Activated CD4-positive, alpha-beta memory T cell treated with anti-CD3 and anti-CD28 coated beads, Interleukin-2, amount 10 ng/mL, durations not matched to agents 7 days and 5 days (primary cell): ENCODE measurements at regions not wholly inside any gene's neighbourhood (a gene's known extent, or its start where the extent isn't known, plus 50 kb on each side); places are given as distances from the start of the nearest gene placed in this dataset.

Experiments
- CTCF ChIA-PET: fragments of 350-600 bp; sonication (Branson Sonifier 250); formaldehyde crosslinking; loops from one replicate; lab custom pipeline; 2021; ENCODE audit warnings: antibody characterized with exemption, inconsistent platforms; lab: Charles Lee
- POLR2A ChIA-PET: fragments of 350-600 bp; sonication (Branson Sonifier 250); formaldehyde crosslinking; loops from one replicate; lab custom pipeline; 2021; ENCODE audit warnings: antibody characterized with exemption; lab: Charles Lee
- DNase-seq: peaks from one replicate; pipeline ENCODE4 v3.0.0-alpha.2; 2020
- H3K27ac Mint-ChIP-seq: one replicate; pipeline ENCODE4 v1.8.0; 2021; ENCODE audit warnings: mild to moderate bottlenecking, mixed read lengths
- H3K27me3 Mint-ChIP-seq: one replicate; pipeline ENCODE4 v1.8.0; 2021; ENCODE audit warnings: mixed read lengths
- H3K36me3 Mint-ChIP-seq: one replicate; pipeline ENCODE4 v1.8.0; 2021; ENCODE audit warnings: low read depth, mixed read lengths
- H3K4me1 Mint-ChIP-seq: one replicate; pipeline ENCODE4 v1.8.0; 2021; ENCODE audit warnings: mixed read lengths
- H3K4me3 Mint-ChIP-seq: one replicate; pipeline ENCODE4 v1.8.0; 2021; ENCODE audit warnings: mild to moderate bottlenecking, mixed read lengths
- H3K9me3 Mint-ChIP-seq: one replicate; pipeline ENCODE4 v1.8.0; 2021; ENCODE audit warnings: mixed read lengths

DNA sequence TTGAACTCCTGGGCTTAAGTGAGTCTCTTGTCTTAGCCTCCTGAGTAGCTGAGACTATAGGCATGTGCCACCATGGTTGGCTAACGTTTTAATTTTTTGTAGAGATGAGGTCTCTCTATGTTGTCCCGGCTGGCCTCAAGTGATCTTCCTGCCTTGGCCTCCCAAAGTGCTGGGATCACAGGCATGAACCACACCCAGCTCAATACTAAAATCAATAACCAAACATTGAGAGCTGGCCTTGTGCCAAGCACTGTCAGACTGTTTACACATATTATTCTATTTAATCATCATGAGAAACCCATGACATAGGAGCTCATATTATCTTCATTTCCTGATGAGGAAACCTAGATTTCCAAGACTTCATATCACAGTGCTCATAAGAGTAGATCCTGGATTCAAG is 251.2 kb downstream of the BAMBI start:
- H3K4me1 Mint-ChIP-seq: no peaks in the 10 kb centered on the region
- ChIA-PET CTCF (no interaction called here), POLR2A (no interaction called here)
- H3K4me3 Mint-ChIP-seq: no peak overlapping the region
- H3K27ac Mint-ChIP-seq: no peak overlapping the region
- H3K27me3 Mint-ChIP-seq: no peaks in the 10 kb centered on the region
- H3K9me3 Mint-ChIP-seq: no peaks in the 10 kb centered on the region
- no peaks in the 10 kb centered on the region for H3K36me3 Mint-ChIP-seq
- DNase-seq: no peak

DNA sequence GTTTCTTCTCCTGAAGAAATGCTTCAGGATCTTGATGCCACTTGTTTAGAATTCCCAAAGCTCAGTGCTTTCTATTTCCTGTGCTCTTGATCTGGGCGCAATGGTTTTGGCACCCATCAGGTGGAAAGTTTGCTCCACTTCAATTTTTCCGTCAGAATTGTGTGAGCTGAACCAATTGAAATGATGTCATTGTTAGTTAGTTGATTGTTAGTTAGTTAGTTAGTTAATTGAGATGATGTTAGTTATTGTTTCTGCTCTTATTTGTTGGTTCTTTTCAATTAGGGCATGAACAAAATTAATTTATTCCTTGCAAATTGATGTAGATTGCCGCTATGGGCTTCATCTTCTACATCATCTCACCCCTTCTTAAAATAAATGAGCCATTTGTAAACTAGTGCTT is 252.6 kb downstream of the BAMBI start:
- H3K4me3 Mint-ChIP-seq: no peak overlapping the region

DNA sequence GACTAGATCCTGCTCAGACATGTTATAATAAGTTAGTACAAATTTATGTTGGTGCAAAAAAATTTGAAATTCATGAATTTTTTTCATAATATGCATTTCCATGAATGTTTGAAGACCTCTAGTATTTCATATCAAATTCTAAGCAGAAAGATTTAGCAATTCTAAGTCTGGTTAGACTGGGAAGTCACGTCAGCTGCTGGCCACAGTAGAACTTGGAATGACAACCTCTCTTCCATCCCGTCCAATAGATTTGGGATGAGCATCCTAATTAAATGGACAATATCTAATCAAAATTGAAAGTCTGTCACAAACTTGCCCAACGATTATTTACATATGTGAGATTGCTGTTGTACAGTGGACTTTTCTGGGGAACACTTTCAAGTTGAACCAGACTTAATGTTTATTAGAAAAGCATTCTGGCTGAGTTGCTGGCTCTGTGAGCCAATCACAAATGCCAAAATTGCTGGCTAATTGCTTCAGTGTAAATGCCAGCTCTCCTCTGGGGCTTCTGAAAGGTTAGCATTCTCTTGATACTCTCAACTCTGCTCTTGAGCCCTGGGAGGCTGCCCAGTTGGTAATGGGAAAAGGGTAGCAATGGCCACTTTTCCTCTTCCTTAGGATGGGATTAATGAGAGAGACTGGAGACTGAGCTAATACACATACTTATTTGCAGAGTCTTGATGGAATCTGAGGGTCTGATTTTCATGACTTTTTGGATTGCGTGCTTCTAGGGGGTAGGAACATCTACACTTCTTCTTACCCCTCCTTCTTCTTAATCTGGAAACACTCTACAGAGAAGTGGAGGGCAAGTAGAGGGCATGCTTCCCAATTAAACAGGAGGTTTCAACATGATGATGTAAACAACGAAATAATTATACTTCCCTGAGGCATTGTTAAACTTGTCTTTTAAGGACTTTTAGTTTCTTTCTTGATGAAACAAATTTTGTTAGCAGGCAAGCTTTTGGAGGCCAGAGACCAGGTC is 253.5 kb downstream of the BAMBI start:
- Mint-ChIP-seq H3K9me3 (no peaks in the 10 kb centered on the region), H3K4me3 (no peak overlapping the region), H3K27me3 (no peaks in the 10 kb centered on the region), H3K36me3 (no peaks in the 10 kb centered on the region), H3K4me1 (no peaks in the 10 kb centered on the region), H3K27ac (no peak overlapping the region)
- POLR2A ChIA-PET: no interaction called here
- CTCF ChIA-PET: no interaction called here
- DNase-seq: no peak

More for the DNA sequence above, 252.6 kb downstream of the BAMBI start:
- POLR2A ChIA-PET: no interaction called here
- Mint-ChIP-seq H3K36me3 (no peaks in the 10 kb centered on the region), H3K4me1 (no peaks in the 10 kb centered on the region), H3K27ac (no peak overlapping the region), H3K9me3 (no peaks in the 10 kb centered on the region), H3K27me3 (no peaks in the 10 kb centered on the region)
- no peak for DNase-seq
- CTCF ChIA-PET: no interaction called here

DNA sequence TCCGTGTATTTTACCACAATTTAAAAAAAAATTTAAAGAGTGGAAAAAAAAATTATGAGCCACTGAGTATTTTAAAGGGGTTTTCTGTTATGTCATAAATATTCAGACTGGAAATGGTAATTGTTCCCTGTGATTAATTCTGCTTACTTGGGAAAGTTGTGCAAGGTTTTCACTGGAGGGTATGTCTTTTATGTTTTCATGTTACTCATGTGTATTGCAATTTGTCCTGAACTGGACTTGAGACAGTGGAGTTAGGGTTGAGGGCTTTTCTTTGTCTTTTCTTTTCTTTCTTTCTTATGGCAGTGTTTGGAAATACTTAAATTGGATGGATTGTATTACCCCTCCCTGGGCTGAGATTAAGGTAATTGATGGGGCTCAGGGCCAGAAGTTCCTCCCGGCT is 257.7 kb downstream of the BAMBI start:
- Mint-ChIP-seq H3K27me3 (no peaks in the 10 kb centered on the region), H3K4me3 (no peak overlapping the region), H3K36me3 (no peaks in the 10 kb centered on the region), H3K9me3 (no peaks in the 10 kb centered on the region), H3K4me1 (no peaks in the 10 kb centered on the region), H3K27ac (no peak overlapping the region)
- ChIA-PET CTCF (no interaction called here), POLR2A (no interaction called here)
- no peak for DNase-seq

DNA sequence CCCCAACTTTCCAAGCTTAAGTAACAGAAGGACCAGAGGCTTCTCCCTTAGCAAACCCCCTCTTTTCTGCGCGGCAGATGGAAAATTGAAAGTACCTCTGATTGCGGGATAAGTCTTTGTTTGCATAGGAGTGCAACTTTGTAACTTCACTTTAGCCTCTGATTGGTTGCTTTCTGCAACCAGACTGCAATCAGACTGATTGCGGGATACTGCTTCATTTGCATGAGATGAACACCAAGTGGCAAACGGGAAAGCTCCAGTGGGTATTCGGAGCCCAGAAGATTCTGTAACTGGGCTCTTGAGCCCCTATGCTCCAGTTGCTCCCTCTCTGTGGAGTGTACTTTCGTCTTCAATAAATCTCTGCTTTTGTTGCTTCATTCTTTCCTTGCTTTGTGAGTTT is 260.6 kb downstream of the BAMBI start:
- Mint-ChIP-seq H3K36me3 (no peaks in the 10 kb centered on the region), H3K27ac (no peak overlapping the region), H3K4me3 (no peak overlapping the region), H3K27me3 (no peaks in the 10 kb centered on the region), H3K9me3 (no peaks in the 10 kb centered on the region), H3K4me1 (no peaks in the 10 kb centered on the region)
- ChIA-PET POLR2A (no interaction called here), CTCF (no interaction called here)
- DNase-seq: no peak

DNA sequence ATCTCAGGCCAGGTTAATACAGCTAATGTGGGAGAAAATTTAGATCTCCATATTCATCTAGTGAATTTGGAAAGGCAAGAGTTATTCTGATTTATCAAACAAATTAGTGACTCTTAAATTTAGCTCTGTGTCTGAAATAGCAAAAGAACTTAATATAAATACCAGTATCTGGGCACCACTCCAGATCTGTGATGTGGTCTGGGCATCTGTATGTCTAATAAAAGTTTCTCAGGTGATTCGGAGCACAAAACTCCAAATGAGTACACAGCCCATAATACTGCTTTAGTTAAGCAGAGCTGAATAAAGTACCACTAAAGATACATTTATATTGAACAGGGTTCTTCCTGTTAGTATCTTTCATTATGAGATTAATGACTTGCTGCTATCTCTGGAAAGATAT is 261.4 kb downstream of the BAMBI start:
- Mint-ChIP-seq H3K4me3 (no peak overlapping the region), H3K27me3 (no peaks in the 10 kb centered on the region), H3K9me3 (no peaks in the 10 kb centered on the region), H3K27ac (no peak overlapping the region), H3K4me1 (no peaks in the 10 kb centered on the region), H3K36me3 (no peaks in the 10 kb centered on the region)
- POLR2A ChIA-PET: no interaction called here
- DNase-seq: no peak
- CTCF ChIA-PET: no interaction called here

DNA sequence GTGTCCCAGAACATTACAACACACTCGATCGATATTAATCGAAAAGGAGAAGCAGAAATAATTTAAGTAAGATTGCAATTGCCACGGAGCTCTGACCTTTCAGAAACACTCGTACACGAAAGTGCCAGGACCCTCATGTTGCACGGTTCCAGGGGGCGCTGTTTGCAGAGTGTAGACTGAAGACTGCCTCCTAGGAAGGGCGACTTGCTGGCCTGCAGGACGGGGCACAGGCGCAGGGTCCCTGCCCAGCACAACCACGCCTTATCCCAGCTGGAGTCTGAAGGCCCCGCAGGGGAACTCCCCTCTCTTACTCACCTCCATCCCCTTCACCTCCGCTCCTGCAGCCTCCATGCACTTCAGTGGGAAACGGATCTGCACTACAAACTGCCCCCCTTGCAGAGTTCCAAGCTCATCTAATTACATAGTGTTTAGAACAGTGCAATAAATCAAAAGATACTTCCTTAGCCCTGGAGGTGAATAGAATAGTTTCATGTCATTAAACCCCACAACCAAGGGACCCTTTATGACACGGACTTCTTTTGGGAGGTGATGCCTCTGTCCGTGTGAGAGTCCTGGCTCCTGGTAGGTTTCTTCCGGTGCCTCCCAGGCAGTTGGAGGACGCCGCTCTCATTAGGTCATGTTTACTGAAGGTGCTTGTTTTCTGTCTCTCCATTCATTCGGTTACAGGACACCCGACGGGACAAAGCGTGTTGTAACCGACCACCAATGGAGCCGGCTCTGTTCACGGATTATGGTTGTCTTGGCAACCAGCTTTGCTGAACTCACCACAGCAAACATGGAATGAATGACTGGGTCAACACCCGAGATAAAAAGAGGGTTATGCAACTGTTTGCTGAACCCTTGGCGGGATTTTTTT is 262.2 kb downstream of the BAMBI start:
- H3K36me3 Mint-ChIP-seq: no peaks in the 10 kb centered on the region
- no peak for DNase-seq
- ChIA-PET POLR2A (no interaction called here), CTCF (no interaction called here)
- H3K9me3 Mint-ChIP-seq: no peaks in the 10 kb centered on the region
- H3K4me1 Mint-ChIP-seq: no peaks in the 10 kb centered on the region
- no peaks in the 10 kb centered on the region for H3K27me3 Mint-ChIP-seq
- no peak overlapping the region for H3K27ac Mint-ChIP-seq
- H3K4me3 Mint-ChIP-seq: no peak overlapping the region

DNA sequence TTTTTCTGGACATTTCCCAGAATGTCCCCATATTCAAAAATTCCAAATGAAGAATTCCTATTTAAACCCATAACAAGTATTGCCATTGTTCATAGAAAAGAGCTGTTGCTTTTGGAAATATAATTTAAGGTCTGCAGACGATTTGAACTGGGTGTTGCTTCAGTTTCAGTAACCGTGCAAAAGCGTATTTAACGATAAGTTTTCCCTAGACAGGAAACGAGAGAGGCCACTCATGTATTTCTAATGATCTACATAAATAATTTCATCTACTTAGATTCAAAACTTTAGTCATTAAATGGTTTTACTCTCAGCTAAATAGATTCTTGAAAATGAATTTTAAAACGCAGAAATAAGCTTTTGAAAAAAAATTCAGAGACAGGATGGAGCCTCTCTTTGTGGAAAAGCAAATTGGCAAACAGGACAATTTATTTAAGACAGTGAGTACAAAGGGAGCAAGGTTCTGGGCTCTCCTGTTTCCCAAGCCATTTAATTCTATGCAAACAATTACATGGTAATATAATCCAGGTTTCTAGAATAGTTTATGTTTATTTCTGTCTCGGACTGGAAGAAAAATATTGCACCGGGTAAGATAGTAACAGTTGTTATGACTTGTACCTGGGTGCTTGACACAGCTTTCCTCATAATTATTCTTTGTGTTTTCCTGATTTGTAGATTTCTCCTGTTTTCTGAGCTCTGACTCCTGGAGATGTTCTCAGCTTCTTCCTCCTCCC is 263.0 kb downstream of the BAMBI start:
- H3K36me3 Mint-ChIP-seq: no peaks in the 10 kb centered on the region
- no peak overlapping the region for H3K27ac Mint-ChIP-seq
- CTCF ChIA-PET: no interaction called here
- H3K4me1 Mint-ChIP-seq: no peaks in the 10 kb centered on the region
- DNase-seq: no peak
- POLR2A ChIA-PET: no interaction called here
- no peaks in the 10 kb centered on the region for H3K27me3 Mint-ChIP-seq
- H3K4me3 Mint-ChIP-seq: no peak overlapping the region
- H3K9me3 Mint-ChIP-seq: no peaks in the 10 kb centered on the region

DNA sequence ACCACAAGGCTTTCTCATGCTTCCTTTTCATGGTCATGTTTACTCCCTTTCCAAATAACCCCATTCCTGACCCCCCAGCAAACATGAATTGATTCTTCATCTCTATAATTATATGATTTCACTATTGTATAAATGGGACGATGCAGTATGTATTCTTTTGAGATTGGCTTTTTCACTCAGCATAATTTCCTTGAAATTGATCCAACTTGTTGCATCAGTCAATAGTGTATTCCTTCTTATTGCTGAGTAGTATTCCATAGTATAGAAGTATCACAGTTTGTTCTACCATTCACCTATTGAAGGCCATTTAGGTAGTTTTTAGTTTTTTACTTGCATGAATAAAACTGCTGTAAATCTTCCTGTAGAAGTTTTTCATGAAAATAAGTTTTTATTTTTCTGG is 264.7 kb downstream of the BAMBI start:
- no peak overlapping the region for H3K27ac Mint-ChIP-seq

DNA sequence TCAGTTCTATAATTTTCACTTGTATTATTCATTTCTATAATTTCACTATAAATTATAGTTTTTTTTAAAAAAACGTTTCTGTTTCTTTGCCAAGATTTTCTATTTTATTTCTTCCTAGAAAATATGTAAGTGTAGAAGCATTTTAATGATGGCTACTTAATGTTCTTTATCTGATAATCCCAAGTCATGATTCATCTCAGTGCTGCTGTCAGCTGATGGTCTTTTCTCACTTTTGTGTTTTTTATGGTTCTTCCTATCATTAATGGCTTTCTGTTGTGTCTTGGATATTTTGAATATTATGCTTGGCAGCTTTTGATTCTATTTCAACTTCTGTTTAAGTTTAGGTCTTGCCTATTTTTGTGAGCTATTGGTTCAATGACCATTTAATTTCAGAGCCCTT is 268.6 kb downstream of the BAMBI start:
- DNase-seq: no peak
- Mint-ChIP-seq H3K9me3 (no peaks in the 10 kb centered on the region), H3K27me3 (no peaks in the 10 kb centered on the region), H3K4me3 (no peak overlapping the region), H3K4me1 (no peaks in the 10 kb centered on the region), H3K27ac (no peak overlapping the region), H3K36me3 (no peaks in the 10 kb centered on the region)
- ChIA-PET CTCF (no interaction called here), POLR2A (no interaction called here)

More for the DNA sequence above, 264.7 kb downstream of the BAMBI start:
- no peak for DNase-seq
- H3K4me1 Mint-ChIP-seq: no peaks in the 10 kb centered on the region
- no peaks in the 10 kb centered on the region for H3K36me3 Mint-ChIP-seq
- no peak overlapping the region for H3K4me3 Mint-ChIP-seq
- no peaks in the 10 kb centered on the region for H3K27me3 Mint-ChIP-seq
- POLR2A ChIA-PET: no interaction called here
- H3K9me3 Mint-ChIP-seq: no peaks in the 10 kb centered on the region
- CTCF ChIA-PET: no interaction called here

DNA sequence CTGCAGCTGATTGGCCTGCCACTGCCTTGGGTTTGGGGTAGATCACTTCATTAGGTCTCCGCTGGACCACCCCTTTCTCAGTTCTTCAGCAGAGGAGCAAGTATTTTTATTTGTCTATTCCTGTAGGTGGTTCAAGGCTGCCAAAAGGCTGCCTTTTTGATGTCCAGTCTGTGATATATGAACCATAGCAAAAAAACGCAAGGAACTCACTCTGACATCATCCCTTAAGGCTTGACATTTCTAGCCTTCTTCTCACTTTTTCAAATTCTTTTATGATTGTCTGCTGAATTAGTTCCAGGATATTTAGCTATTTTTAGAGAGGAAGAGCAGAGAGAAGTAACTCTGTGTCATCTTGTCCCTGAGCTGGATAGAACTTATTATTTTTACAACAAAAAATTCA is 269.2 kb downstream of the BAMBI start:
- Mint-ChIP-seq H3K27ac (no peak overlapping the region), H3K4me1 (no peaks in the 10 kb centered on the region), H3K4me3 (no peak overlapping the region), H3K27me3 (no peaks in the 10 kb centered on the region), H3K9me3 (no peaks in the 10 kb centered on the region), H3K36me3 (no peaks in the 10 kb centered on the region)
- ChIA-PET CTCF (no interaction called here), POLR2A (no interaction called here)
- DNase-seq: no peak

DNA sequence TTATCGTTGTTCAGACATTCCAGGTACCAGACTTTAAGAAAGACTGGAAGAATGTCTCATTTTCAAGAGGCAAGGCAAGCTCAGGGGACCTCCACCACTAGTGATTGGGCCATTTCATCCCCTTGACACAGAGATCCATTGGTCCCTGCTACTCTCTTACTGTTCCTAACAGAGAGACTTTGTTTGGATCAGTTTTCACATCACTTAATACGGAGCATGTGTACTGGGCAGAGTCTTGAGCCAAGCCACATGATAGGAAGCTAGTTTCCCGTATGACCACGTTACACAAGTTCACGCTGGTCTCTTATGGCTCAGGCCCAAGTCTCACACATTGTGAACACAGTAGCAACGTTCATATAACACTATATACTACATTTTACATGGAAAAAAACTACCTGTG is 269.9 kb downstream of the BAMBI start:
- H3K9me3 Mint-ChIP-seq: no peaks in the 10 kb centered on the region
- ChIA-PET CTCF (no interaction called here), POLR2A (no interaction called here)
- H3K36me3 Mint-ChIP-seq: no peaks in the 10 kb centered on the region
- H3K27me3 Mint-ChIP-seq: no peaks in the 10 kb centered on the region
- H3K4me3 Mint-ChIP-seq: no peak overlapping the region
- no peak overlapping the region for H3K27ac Mint-ChIP-seq
- no peaks in the 10 kb centered on the region for H3K4me1 Mint-ChIP-seq
- DNase-seq: no peak

DNA sequence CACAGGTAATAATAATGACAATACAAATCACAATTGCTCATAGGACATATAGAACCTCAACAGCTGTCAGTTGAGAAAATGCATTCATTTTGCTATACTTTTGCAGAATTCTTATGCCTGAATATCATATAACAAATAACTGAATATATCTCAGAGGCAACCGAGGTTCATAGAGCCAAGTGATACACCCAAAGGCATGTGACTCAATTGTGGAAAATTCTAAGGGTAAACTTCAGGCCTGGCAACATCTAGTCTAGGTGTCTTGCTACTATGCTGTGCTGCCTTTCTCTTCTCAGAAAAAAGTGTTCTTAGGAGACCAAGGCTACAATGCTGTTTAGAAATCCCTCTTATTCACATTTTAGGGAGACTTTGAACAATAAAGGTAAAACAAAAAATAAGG is 270.7 kb downstream of the BAMBI start:
- no peak for DNase-seq
- POLR2A ChIA-PET: no interaction called here
- Mint-ChIP-seq H3K36me3 (no peaks in the 10 kb centered on the region), H3K9me3 (no peaks in the 10 kb centered on the region), H3K27ac (no peak overlapping the region), H3K4me1 (no peaks in the 10 kb centered on the region), H3K27me3 (no peaks in the 10 kb centered on the region), H3K4me3 (no peak overlapping the region)
- CTCF ChIA-PET: no interaction called here
